RKO (cell line): ENCODE measurements at regions not wholly inside any gene's neighbourhood (a gene's known extent, or its start where the extent isn't known, plus 50 kb on each side); places are given as distances from the start of the nearest gene placed in this dataset.
A peak's percentile ranks its signal among the peaks of the same experiment; 100 is the strongest.

Experiments
- DNase-seq: peaks from one replicate; pipeline ENCODE4 v3.0.0-alpha.2; 2016; ENCODE audit warnings: low spot score

DNA sequence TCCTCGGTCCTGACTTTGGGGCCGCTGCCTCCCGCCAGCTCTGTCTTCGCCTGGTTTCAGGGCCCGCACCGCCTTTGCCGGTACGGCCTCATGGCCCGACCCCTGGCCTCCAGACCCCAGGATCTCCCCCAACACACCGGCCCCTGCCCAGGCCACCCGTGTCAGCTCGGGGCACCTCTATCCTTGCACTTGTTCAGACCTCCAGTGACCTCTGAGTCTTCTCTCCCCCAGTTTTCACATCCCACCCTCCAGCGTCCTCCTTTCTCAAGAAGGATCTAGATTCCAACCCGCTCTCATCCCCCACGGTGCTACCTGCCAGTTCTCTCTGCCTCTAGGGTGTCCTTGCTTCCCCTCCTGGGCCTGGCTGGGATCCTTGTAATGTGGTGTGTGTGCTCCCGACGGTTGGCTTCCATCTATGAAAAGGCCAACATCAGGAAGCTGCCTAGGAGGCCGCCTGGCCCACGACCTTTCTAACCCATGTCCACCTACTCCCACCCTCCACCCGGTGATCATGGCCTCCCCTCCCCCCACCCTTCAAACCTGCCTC is 61.1 kb downstream of the SPATA31C2 start:
- no peak for DNase-seq

DNA sequence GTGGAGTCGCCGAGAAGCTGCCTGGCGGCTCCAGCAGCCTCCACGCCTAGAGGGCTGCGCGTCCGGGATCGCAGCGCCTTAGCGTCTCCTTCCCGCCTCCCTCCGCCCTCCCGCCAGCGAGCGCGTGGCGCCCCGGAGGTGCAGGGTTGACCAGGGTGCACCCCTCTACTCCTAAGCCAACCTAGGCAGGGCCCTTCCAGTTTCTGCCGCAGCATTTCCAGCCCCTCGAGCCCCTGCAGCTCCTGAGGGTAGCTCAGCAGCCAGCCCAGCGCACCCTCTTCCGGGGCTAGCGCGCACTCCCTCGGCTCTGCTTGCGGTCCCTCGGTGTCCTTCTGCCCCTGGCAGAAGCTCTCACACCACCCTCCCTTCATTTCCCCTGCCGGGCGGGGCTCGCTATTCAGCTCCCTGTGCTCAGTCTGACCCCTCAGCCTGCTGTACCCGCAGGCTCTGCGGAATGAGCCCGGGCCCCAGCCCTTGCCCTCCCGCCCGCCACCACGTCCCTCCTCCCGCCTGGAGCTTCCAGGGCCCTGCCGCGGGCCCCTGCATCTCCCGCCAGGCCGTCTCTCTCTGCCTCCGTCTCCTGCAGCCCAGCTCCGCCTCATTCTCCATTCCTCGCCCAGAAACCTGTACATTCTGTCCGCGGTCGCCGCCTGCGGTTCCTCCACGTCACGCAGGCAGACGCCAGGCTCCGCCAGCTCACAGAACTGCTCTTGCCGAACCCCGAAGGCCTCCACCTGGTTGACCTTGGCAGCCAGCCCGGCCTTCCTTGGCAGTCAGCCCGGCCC is 61.8 kb downstream of the SPATA31C2 start:
- DNase-seq = no peak

DNA sequence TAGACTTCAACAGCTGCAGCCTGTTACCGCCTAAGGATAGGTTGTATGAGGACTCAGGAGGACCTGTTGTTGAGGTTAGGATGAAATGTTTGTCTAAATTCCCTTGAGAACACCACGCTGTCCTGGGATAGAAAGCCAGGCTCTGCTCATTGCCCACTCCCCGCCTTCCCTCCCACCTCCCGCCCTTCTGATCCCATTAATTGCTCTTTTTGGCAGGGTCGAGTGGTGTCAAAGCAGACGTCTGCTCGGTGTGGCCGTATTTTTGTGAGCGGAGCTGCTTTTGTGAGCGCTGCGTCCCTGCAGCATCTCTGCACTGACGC is 62.3 kb downstream of the SPATA31C2 start:
- no peak for DNase-seq

DNA sequence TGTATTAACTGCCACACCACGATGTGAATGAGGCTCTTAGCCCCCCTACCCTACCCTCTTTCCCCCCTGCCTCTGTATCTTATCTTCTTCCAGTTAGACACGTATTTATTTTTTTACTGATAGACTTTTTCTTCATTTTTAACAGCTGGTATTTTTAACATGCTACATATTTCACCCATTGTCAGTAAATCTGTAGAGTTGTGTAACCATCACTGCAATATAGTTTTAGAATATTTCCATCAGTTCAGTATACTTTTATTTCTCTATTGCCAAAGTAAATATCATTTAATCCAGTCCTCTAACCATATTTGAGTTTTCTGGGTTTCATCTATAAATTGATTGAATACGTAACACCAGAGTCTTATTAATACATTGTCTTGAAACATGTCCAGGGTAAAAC is 62.8 kb downstream of the SPATA31C2 start:
- no peak for DNase-seq

DNA sequence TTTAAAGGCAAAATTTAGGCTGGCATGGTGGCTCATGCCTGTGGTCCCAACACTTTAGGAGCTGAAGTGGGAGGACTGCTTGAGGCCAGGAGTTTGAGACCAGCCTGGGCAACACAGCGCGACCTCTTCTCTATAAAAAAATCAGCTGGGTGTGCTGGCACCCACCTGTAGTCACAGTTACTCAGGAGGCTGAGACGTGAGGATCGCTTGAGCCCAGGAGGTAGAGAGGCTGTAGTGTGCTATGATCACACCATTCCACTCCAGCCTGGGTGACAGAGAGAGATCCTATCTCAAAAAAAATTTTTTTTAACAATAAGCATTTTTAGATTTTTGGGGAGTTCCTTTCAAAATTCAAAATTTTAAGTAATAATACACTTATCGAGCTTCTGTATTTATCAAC is 63.3 kb downstream of the SPATA31C2 start:
- DNase-seq = no peak

DNA sequence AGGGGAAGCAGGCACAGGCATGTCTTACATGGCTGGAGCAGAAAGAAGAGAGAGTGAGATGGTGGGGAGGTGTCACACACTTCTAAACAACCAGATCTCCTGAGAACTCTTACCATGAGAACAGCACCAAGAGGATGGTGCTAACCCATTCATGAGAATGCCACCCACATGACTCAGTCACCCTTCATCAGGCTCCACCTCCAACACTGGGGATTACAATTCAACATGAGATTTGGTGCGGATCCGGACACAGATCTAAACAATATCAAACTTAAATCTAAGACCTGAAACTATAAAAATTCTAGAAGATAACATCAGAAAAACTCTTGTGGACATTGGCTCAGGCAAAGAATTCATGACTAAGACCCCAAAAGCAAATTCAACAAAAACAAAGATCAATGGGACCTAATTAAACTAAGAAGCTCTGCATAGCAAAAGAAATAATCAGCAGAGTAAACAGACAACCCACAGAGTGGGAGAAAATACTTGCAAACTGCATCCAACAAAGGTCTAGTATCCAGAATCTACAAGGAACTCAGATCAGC is 65.4 kb downstream of the SPATA31C2 start:
- DNase-seq = no peak

DNA sequence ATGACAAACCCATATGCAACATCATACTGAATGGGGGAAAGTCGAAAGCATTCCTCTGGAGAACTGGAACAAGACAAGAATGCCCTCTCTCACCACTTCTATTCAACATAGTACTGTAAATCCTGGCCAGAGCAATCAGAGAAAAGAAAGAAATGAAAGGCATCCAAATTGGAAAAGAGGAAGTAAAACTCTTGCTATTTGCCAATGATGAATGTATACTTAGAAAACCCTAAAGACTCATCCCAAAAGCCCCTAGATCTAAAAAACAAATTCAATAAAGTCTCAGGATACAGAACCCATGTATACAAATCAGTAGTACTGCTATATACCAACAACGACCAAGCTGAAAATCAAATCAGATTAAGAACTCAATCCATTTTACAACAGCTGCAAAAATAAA is 66.9 kb downstream of the SPATA31C2 start:
- no peak for DNase-seq

DNA sequence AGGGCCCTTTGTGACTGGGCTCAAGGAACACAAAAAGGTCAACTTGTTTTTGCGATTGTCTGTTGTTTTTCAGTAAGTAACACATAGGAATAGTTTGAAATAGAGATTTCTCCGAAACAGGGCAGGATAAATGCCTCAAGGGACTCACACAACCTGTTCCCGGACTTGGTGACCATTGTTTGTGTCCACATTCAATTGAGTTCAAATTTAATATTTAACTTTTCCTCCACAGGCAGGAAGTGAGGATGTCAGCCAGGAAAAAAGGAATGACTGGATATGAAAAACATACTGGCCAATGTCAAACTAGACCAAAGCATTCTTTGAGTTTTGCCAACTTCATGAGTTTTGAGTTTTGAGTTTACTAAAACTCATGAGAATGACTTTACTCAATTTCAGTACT is 72.7 kb downstream of the SPATA31C2 start:
- no peak for DNase-seq

DNA sequence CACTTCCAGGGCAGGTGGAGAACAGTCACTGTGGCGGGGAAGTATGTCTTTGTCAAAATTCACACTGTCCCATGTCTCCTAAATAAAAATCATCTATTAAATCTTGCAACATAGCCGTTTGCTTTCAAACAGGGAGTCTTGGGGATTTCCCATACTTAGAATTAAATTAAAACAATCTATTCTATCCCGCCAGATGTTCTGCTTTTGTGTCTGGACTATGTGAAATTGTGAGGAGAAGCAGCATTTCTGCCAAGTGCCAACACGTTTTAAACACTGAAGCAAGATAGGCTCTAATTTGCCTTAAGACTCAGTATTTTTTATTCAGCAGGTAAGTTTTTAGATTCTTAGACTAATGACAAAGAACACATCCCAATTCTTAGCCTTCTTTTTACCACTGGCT is 73.7 kb downstream of the SPATA31C2 start:
- DNase-seq = no peak

DNA sequence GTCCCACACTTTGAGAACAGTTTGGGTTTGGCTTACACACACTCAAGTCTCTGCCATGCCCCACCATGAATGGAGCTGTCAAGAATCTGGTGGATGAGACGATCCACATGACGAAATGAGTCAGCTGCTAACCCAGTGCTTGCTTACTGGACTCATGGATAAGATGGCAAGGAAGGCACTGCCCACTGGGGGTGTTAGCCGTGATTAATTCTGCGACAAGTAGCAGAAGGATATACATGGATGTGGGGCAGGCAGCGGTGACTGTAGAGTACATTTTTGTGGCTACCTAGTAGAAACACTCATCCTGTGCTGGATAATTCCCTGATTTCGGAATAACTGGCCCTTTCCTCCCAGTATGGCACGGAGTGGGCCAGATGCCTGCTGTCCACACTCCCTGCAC is 77.5 kb downstream of the SPATA31C2 start:
- peak; percentile 37 for DNase-seq

DNA sequence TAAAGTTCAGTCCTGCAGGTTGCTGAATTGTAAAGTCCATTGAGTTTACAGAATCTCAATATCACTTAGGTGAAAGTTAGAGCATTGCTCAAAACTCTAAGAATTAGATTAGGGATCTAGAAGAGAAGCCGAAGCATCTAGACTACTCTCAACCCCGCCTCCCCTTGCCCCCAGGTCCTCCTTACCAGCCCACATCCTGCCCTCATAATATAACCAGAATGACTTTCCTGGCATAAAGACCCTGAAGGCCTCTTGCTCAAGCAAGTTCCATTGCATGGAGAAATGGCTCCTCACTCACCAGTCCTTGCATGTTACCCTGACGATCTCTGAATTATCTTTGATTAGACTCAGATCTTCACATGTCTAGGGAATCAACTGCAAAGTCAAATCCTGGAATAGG is 78.8 kb downstream of the SPATA31C2 start:
- no peak for DNase-seq

DNA sequence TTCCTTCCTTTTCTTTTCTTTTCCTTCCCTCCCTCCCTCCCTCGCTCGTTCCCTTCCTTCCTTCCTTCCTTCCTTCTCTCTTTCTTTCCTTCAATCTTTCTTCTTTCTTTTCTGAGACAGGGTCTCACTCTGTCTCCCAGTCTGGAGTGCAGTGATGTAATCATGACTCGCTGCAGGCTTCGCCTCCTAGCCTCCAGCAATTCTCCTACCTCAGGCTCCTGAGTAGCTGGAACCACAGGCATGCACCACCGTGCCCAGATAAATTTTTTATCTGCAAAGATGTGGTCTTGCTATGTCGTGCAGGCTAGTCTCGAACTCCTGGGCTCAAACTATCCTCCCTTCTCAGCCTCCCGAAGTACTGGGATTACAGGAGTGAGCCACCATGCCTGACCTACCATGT is 81.4 kb downstream of the SPATA31C2 start:
- no peak for DNase-seq

DNA sequence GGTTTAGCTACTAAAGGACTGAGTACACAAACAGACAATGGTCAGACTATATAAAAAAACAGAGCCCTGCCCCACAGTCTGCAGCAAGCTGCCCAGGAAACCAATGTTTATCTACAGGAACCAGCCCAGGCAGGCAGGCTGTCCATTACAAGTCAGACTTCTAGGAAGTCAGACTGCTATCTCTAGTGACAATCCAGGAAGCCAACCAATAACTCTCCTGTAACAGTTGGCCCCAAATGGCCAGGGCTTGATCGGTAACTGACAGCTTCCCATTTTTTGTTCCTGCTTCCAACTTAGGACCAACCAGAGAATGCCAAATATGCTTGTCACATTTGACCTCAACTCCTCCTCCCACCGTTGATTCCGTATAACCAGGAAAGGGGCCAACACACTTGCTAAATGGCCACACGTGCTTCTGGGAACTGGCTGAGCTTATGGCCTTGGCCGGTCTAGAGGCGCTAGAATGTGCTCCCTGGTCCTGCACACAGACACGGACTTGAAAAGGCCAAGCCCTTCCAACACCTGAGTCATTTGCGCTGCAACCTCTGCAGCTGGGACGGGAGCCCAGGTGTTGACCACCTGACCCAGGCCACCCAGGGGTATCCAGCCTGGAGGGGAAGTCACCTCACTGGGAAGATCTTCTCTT is 79.6 kb upstream of the CDK20 start:
- no peak for DNase-seq

DNA sequence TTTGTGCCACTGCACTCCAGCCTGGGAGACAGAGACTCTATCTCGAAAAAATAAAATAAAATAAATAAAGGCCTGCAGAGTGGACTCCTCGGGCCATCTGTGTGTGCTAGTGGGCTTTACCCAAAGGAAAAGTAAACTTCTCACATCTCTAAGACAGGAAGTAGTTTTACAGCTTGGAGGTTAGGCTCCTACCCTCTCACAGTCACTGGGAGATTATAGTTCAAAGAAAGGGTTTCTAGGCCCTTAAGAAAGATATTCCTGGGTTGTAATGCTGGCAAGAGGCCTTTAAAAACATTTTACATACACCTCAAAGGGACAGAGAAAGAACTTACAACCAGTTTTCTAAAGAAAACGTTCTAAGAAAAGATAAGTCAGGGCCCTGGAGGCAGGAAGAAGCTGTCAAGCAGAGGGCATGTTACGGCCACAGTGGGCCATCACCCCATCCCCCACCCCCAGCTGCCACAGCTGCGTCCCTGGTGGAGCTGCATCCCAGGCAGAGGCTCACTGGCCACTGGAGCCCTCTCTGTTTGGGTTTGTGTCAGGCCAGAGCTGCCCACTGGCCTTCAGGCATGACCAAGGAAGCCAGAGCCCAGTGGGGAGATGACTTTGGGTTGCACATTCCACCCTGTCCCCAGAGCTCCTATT is 78.1 kb upstream of the CDK20 start:
- no peak for DNase-seq

DNA sequence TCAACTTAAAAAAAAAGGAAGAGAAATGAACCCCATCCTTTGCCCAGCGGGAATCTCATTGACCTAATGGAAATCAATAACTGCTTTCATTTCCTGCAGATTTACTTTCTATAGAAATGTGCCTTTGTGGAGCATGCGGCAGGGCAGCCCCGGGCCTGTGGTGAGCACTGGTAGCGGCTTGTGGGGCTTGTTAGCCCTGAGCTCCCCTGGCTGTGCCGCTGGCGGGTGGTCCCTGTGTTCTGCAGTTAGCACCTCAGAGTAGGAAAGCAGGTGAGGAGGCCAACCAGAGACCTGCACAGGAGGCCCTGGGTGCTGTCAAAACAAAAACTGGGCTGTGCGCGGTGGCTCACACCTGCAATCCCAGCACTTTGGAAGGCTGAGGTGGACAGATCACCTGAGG is 76.8 kb upstream of the CDK20 start:
- no peak for DNase-seq

DNA sequence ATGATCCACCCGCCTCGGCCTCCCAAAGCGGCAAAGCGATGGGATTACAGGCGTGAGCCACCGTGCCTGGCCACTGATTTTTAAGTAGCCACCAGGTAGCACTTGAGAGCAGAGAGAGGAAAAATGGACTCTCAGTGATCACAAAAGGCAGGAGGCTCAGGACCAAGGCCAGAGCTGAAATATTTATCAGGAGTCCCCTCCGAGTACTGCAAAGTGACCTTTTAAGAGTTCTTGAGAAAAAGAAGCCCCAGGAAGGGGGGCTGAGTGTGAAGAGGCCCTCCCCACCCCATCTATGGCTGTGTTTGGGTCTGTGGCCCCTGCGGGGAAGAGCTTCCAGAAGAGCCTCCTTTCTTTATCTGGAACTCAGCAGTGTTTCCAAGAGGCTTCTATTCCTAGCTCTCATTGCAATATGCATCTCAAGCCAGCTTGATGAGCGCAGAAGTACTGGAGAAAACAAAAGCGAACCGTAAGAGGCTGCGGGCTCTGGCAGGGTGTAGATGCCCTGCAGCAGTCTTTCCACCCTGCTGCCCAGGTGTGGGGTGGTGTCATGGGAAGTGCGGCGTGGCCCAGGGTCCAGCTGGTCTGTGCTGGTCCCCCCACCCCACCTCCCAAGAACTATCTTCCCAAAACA is 75.5 kb upstream of the CDK20 start:
- no peak for DNase-seq

DNA sequence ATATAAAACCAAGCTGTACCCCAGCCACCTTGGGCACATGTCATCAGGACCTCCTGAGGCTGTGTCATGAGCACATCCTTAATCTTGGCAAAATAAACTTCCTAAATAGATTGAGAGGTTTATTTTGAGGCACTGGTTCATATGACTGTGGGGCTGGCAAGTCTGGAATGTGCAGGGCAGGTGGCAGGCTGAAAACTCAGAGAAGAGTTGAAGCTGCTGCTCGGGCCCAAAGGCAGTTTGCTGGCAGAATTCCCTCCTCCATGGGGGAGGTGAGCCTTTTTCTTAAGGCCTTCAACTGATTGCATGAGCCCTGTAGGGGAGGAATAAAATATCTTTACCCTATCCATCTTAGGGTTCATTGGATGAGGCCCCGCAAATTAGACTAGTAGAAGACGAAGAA is 72.2 kb upstream of the CDK20 start:
- no peak for DNase-seq

DNA sequence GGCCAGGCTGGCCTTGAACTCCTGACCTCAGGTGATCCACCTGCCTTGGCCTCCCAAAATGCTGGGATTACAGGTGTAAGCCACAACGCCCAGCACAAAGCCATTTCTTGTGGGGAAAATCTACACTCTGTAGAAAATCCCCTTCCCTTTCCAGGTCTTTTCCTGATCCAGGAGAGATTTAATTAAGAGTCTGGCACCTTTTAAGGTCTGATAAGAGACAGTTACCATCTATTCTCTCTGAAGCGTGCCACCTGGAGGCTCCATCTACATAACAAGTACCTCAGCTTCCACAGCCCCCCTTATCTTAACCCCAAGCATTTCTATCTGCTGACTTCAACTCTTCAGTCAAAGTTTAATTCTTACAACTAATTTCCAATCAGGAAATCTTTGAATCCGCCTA is 71.4 kb upstream of the CDK20 start:
- DNase-seq = no peak

DNA sequence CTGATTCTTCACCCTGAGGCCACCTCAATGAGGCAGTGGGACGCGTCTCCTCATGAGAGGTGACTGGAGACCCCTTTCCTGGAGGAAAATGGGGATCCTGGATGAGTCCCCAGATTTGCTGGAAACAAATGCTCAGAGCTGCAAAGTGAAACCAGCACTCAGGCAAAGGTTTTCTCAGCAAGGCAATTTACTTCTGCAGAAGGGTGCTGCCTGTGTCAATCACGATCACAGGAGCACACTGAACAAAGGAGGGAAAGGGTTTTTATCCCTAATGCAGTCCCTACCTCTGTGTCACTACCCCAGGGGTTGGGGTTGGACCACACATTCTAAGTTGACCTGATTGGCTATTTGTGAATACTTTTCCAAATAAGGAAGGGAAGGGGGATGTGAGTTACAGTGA is 69.9 kb upstream of the CDK20 start:
- DNase-seq = no peak

DNA sequence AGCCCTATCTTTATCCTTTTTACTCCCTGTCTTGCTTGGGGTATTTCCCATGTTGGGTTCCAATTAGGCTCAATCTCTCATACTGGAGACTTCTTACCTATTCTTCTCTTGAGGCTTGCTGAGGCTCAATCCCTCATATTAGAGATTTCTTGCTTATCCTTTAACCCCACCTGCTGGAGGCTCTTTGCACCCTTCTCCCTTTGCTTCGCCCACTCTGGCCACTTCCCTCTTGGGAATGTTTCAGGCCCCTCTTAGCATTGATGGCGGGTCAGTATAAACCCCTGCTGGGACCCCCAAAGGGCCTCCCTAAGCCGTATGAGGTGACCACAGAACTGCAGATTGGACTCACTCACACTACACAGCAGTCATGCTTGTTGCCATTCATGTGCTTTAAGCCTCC is 69.3 kb upstream of the CDK20 start:
- no peak for DNase-seq

DNA sequence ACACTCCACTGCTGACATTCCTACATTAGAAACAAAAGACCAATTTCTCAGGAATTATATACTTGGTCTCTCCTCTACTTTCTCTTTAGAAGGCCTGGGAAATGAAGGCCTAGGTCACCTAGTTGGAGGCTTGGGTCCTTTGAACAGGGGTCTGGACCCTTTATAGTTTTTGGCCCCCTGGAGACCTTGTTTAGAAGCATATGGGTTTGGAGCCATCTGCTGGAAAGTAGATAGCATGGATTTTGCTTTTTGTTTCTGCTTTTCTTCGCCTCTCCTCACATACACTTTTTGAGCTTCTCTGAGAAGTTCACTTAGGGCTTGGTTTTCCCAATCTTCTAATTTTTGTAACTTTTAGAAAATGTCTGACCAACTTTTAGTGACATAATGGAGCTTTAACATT is 67.1 kb upstream of the CDK20 start:
- DNase-seq = peak; percentile 24

DNA sequence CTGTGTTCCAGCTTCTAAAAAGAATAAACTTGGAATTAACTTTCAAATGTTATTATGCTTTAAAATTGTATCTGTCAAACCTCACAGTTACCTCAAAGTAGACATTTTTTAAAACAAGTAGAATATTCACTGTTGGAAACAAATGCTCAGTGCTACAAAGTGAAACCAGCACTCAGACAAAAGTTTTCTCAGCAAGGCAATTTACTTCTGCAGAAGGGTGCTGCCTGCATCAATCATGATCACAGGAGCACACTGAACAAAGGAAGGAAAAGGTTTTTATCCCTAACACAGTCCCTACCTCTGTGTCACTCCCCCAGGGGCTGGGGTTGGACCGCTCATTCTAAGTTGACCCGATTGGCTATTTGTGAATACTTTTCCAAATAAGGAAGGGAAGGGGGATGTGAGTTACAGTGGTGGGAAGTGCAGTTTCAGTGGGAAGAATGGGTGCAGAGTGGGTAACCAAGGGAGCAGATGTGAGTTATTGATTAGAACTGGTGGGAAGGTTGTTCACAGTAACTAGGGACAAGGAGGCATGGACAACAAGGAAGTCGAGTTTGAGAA is 63.0 kb upstream of the CDK20 start:
- no peak for DNase-seq
